ENCODE measurements at regions not wholly inside any gene's neighbourhood (a gene's known extent, or its start where the extent isn't known, plus 50 kb on each side); places are given as distances from the start of the nearest gene placed in this dataset.

GRCh38 chr18:6578686-6579085 is 150.8 kb upstream of the ARHGAP28 start:
- CTCF ChIA-PET, result no interaction called here
- Mint-ChIP-seq H3K4me1 (no peaks in the 10 kb centered on the region), H3K27ac (no peak overlapping the region), H3K36me3 (no peaks in the 10 kb centered on the region), H3K9me3 (peaks cover 8 to 18% (median 10%) of the 10 kb centered on the region in 5 donors), H3K4me3 (no peak overlapping the region), H3K27me3 (no peaks in the 10 kb centered on the region)
- Histone ChIP-seq H3K27ac (ENCODE audit: low read depth, low read length) (no peak overlapping the region), H3K4me3 (ENCODE audit: low read length) (no peak overlapping the region), H3K4me1 (ENCODE audit: insufficient read depth, low read length) (no peaks in the 10 kb centered on the region), H3K36me3 (ENCODE audit: insufficient read depth, low read length) (no peaks in the 10 kb centered on the region), H3K9me3 (ENCODE audit: low read length) (no peaks in the 10 kb centered on the region), H3K27me3 (ENCODE audit: insufficient read depth, low read length, poor library complexity, severe bottlenecking) (no peaks in the 10 kb centered on the region)
- POLR2A ChIA-PET, result no interaction called here
- no peak for DNase-seq

- no peaks in the 10 kb centered on the region for H3K4me1 ChIP-seq (ENCODE audit: insufficient read depth, low read length)
- Mint-ChIP-seq H3K4me1 (no peaks in the 10 kb centered on the region), H3K27ac (no peak overlapping the region), H3K27me3 (no peaks in the 10 kb centered on the region), H3K4me3 (no peak overlapping the region), H3K36me3 (no peaks in the 10 kb centered on the region), H3K9me3 (peaks cover 9 to 18% (median 14%) of the 10 kb centered on the region in 5 donors)
- H3K4me3 ChIP-seq (ENCODE audit: low read length), result no peak overlapping the region
- no peaks in the 10 kb centered on the region for H3K36me3 ChIP-seq (ENCODE audit: insufficient read depth, low read length)
- no peak overlapping the region for H3K27ac ChIP-seq (ENCODE audit: low read depth, low read length)
- H3K27me3 ChIP-seq (ENCODE audit: insufficient read depth, low read length, poor library complexity, severe bottlenecking), result no peaks in the 10 kb centered on the region
- no peak for DNase-seq
- ChIA-PET POLR2A (no interaction called here), CTCF (no interaction called here)
- H3K9me3 ChIP-seq (ENCODE audit: low read length), result no peaks in the 10 kb centered on the region
These were observed 150.0 kb upstream of the ARHGAP28 start for GRCh38 chr18:6579486-6579885.

DNA sequence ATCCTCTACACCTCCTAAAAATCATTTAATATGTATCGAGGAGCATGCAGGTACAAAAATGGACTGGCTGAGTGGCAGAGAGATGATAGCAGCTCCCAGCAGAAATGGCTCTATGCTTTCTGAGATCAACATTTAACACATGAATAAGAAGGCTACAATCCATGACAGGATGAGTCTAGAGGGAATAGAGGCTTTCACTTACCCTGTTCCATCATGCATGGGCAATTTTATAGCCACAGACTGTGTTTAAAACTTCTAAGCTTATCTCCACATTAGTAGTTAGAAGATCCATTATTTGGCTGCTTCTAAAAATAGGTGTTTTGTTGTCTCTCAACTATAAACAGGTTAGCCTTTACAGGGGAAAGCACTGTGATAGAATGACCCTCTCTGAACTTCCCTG is 149.1 kb upstream of the ARHGAP28 start:
- Mint-ChIP-seq H3K27me3 (no peaks in the 10 kb centered on the region), H3K4me3 (no peak overlapping the region), H3K27ac (no peak overlapping the region), H3K4me1 (no peaks in the 10 kb centered on the region), H3K9me3 (peaks cover 11 to 21% (median 14%) of the 10 kb centered on the region in 5 donors), H3K36me3 (no peaks in the 10 kb centered on the region)
- H3K9me3 ChIP-seq (ENCODE audit: low read length), result no peaks in the 10 kb centered on the region
- POLR2A ChIA-PET, result no interaction called here
- no peak for DNase-seq
- no peak overlapping the region for H3K4me3 ChIP-seq (ENCODE audit: low read length)
- H3K27me3 ChIP-seq (ENCODE audit: insufficient read depth, low read length, poor library complexity, severe bottlenecking), result no peaks in the 10 kb centered on the region
- H3K27ac ChIP-seq (ENCODE audit: low read depth, low read length), result no peak overlapping the region
- H3K36me3 ChIP-seq (ENCODE audit: insufficient read depth, low read length), result no peaks in the 10 kb centered on the region
- CTCF ChIA-PET, result no interaction called here
- no peaks in the 10 kb centered on the region for H3K4me1 ChIP-seq (ENCODE audit: insufficient read depth, low read length)

GRCh38 chr18:6589923-6590322 is 139.6 kb upstream of the ARHGAP28 start:
- Histone ChIP-seq H3K27ac (ENCODE audit: low read depth, low read length) (no peak overlapping the region), H3K4me1 (ENCODE audit: insufficient read depth, low read length) (no peaks in the 10 kb centered on the region), H3K9me3 (ENCODE audit: low read length) (no peaks in the 10 kb centered on the region), H3K27me3 (ENCODE audit: insufficient read depth, low read length, poor library complexity, severe bottlenecking) (no peaks in the 10 kb centered on the region), H3K36me3 (ENCODE audit: insufficient read depth, low read length) (no peaks in the 10 kb centered on the region), H3K4me3 (ENCODE audit: low read length) (no peak overlapping the region)
- ChIA-PET CTCF (no interaction called here), POLR2A (no interaction called here)
- Mint-ChIP-seq H3K4me3 (no peak overlapping the region), H3K36me3 (no peaks in the 10 kb centered on the region), H3K4me1 (no peaks in the 10 kb centered on the region), H3K27ac (no peak overlapping the region), H3K27me3 (peaks cover 0 to 2% of the 10 kb centered on the region in 2 donors), H3K9me3 (peaks cover 3 to 21% (median 10%) of the 10 kb centered on the region in 5 donors)
- no peak for DNase-seq

DNA sequence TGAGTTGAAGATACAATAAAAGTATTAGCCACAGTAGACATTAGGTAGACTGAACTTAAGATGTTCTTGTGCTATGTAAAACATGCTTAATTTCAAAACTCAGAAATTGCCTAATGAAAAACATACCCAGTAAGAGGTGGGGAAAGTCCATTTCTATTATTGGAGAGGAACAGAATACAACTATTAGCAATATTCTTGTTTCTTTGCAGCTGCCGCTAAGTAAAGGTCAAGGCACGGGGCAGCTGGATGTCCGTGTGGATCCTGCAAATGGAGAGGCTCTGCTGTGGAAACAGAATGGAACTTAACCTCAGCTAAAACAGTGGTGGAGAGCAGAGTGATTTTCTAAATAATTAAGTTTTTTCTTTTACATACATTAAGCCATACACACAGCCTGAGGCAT is 139.2 kb upstream of the ARHGAP28 start:
- no peak for DNase-seq
- Mint-ChIP-seq H3K4me1 (no peaks in the 10 kb centered on the region), H3K4me3 (no peak overlapping the region), H3K27ac (no peak overlapping the region), H3K27me3 (peaks cover 0 to 2% of the 10 kb centered on the region in 2 donors), H3K36me3 (no peaks in the 10 kb centered on the region), H3K9me3 (peaks cover 3 to 21% (median 8%) of the 10 kb centered on the region in 5 donors)
- ChIA-PET CTCF (no interaction called here), POLR2A (no interaction called here)
- H3K27me3 ChIP-seq (ENCODE audit: insufficient read depth, low read length, poor library complexity, severe bottlenecking), result no peaks in the 10 kb centered on the region
- H3K4me1 ChIP-seq (ENCODE audit: insufficient read depth, low read length), result no peaks in the 10 kb centered on the region
- H3K4me3 ChIP-seq (ENCODE audit: low read length), result no peak overlapping the region
- no peaks in the 10 kb centered on the region for H3K9me3 ChIP-seq (ENCODE audit: low read length)
- no peaks in the 10 kb centered on the region for H3K36me3 ChIP-seq (ENCODE audit: insufficient read depth, low read length)
- H3K27ac ChIP-seq (ENCODE audit: low read depth, low read length), result no peak overlapping the region

DNA sequence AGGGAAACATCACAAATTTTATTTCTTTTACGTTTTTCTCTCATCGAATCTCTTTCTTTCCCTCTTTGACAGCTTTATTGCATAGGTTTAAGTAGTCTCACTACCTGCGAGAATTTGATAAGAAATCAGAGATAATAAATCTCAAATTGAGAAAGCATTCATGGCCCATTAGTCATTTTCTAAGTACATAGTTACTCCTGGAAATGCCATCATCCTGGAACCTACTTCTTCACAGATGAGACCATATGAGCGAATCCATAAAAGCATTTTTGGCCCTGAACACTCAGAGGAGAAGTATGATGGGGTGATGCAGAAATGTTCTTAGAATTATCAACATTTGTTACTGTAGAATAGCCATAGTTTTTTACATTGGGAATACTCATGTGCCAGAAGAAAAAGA is 138.0 kb upstream of the ARHGAP28 start:
- Histone ChIP-seq H3K27ac (ENCODE audit: low read depth, low read length) (no peak overlapping the region), H3K4me1 (ENCODE audit: insufficient read depth, low read length) (no peaks in the 10 kb centered on the region), H3K36me3 (ENCODE audit: insufficient read depth, low read length) (no peaks in the 10 kb centered on the region), H3K27me3 (ENCODE audit: insufficient read depth, low read length, poor library complexity, severe bottlenecking) (no peaks in the 10 kb centered on the region), H3K9me3 (ENCODE audit: low read length) (no peaks in the 10 kb centered on the region), H3K4me3 (ENCODE audit: low read length) (no peak overlapping the region)
- H3K27me3 Mint-ChIP-seq, result peaks cover 0 to 2% of the 10 kb centered on the region in 2 donors
- no peaks in the 10 kb centered on the region for H3K4me1 Mint-ChIP-seq
- ChIA-PET CTCF (no interaction called here), POLR2A (no interaction called here)
- H3K36me3 Mint-ChIP-seq, result no peaks in the 10 kb centered on the region
- DNase-seq, result no peak
- H3K4me3 Mint-ChIP-seq, result no peak overlapping the region
- no peak overlapping the region for H3K27ac Mint-ChIP-seq
- H3K9me3 Mint-ChIP-seq, result peaks cover 3 to 10% (median 8%) of the 10 kb centered on the region in 5 donors

DNA sequence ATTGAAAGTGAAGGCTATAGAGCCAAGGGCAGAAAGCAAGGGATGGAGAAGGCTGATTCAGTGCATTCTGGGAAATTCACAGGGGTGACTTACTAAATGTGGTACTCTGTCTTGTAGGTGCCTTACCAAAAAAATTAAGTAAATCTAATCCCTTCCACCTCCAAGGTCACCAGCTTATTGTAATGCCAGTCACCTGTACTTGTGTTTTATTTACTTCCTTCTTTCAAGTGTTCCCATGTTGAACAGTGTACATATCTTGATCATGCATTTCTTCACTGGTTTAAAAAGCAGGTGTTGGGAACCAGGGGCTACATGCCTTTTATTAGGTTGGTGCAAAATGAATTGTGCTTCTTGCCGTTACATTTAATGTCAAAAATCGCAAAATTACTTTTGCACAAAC is 137.0 kb upstream of the ARHGAP28 start:
- Mint-ChIP-seq H3K4me1 (no peaks in the 10 kb centered on the region), H3K36me3 (no peaks in the 10 kb centered on the region), H3K4me3 (no peak overlapping the region), H3K27me3 (peaks cover 0 to 2% of the 10 kb centered on the region in 2 donors), H3K9me3 (peaks cover 3 to 9% (median 7%) of the 10 kb centered on the region in 5 donors), H3K27ac (no peak overlapping the region)
- Histone ChIP-seq H3K27me3 (ENCODE audit: insufficient read depth, low read length, poor library complexity, severe bottlenecking) (no peaks in the 10 kb centered on the region), H3K27ac (ENCODE audit: low read depth, low read length) (no peak overlapping the region), H3K36me3 (ENCODE audit: insufficient read depth, low read length) (no peaks in the 10 kb centered on the region), H3K9me3 (ENCODE audit: low read length) (no peaks in the 10 kb centered on the region), H3K4me3 (ENCODE audit: low read length) (no peak overlapping the region), H3K4me1 (ENCODE audit: insufficient read depth, low read length) (no peaks in the 10 kb centered on the region)
- ChIA-PET POLR2A (no interaction called here), CTCF (no interaction called here)
- DNase-seq, result no peak

DNA sequence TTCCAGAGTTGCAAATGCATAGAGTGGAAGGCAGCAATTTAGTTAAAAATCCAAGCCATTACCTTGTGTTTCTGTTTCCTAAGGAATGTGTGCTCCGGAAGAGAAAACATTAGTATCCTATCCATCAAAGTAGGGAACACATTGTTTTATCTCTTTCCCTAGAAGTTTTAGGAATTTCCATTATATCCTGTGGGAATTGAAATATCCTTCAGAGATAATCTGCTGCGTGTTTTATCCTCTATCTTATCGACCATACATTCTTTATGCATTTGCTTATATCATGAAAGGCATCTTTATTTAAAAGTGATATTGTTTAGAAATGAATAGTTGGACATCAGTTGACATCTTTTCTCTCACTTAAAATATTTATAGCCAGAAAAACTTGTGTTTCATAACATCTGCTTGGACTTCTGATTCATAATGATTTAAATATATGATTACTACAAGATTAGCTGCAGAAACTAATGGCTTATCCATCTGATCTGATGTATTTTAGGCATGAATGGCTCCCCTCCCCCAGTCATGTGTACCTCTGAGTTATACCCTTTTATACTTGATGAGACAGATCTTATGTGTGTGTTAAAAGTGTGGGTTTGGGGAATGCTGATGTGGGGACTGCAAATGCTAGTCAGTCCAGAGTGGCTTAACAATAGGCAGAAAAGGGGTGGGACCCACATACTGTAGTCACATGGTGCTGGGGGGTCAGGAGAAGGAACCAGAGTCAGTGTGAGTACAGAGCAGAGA is 136.2 kb upstream of the ARHGAP28 start:
- POLR2A ChIA-PET, result no interaction called here
- Mint-ChIP-seq H3K4me1 (no peaks in the 10 kb centered on the region), H3K36me3 (no peaks in the 10 kb centered on the region), H3K27ac (no peak overlapping the region), H3K27me3 (peaks cover 0 to 2% of the 10 kb centered on the region in 2 donors), H3K9me3 (peaks cover 3 to 10% (median 7%) of the 10 kb centered on the region in 5 donors), H3K4me3 (no peak overlapping the region)
- no peaks in the 10 kb centered on the region for H3K36me3 ChIP-seq (ENCODE audit: insufficient read depth, low read length)
- CTCF ChIA-PET, result no interaction called here
- no peaks in the 10 kb centered on the region for H3K27me3 ChIP-seq (ENCODE audit: insufficient read depth, low read length, poor library complexity, severe bottlenecking)
- H3K9me3 ChIP-seq (ENCODE audit: low read length), result no peaks in the 10 kb centered on the region
- H3K4me1 ChIP-seq (ENCODE audit: insufficient read depth, low read length), result no peaks in the 10 kb centered on the region
- no peak for DNase-seq
- no peak overlapping the region for H3K27ac ChIP-seq (ENCODE audit: low read depth, low read length)
- H3K4me3 ChIP-seq (ENCODE audit: low read length), result no peak overlapping the region
